ENCODE measurements at regions not wholly inside any gene's neighbourhood (a gene's known extent, or its start where the extent isn't known, plus 50 kb on each side); places are given as distances from the start of the nearest gene placed in this dataset.

DNA sequence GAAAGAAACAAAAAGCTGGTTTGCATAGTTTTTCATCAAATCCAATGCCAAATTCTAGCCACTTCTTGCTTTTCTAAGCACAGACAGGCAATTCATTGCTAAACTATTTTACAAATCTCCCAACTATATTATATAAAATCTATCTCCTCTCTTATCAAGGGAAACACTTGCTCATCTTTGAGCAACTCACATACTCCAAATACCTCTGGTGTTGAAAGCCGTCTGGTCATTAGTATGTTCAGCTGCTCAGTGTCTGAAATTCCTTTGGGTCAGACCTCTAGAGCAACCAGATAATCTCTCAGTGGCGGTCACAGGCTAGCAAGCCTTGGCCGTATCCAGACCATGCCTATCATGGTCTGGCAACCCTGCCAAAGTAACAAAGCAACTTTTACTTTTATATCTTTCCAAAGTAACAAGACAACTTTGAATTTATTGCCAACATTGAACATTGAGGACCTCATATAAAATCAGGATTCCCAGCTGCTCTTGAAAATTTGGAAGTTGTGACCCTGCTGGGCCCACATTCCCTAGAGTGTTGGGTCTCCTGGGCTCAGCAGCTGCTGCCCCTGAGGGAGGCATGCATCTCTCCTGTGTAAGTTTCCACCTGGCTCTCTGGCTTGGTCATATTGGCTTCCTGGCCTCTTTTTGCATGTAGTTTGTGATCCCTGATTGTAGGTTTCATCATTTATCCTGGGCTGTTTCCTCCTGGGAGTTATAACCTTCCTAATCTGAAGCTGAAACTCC, 56.8 kb upstream of the LANCL2 start:
- TF ChIP-seq, protein P1, sequence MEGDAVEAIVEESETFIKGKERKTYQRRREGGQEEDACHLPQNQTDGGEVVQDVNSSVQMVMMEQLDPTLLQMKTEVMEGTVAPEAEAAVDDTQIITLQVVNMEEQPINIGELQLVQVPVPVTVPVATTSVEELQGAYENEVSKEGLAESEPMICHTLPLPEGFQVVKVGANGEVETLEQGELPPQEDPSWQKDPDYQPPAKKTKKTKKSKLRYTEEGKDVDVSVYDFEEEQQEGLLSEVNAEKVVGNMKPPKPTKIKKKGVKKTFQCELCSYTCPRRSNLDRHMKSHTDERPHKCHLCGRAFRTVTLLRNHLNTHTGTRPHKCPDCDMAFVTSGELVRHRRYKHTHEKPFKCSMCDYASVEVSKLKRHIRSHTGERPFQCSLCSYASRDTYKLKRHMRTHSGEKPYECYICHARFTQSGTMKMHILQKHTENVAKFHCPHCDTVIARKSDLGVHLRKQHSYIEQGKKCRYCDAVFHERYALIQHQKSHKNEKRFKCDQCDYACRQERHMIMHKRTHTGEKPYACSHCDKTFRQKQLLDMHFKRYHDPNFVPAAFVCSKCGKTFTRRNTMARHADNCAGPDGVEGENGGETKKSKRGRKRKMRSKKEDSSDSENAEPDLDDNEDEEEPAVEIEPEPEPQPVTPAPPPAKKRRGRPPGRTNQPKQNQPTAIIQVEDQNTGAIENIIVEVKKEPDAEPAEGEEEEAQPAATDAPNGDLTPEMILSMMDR (conservative IDR thresholded peaks at IDR 0.05): no peak
- no peak for TF ChIP-seq EZH2 (IDR thresholded peaks at IDR 0.05; ENCODE audit: low read depth)
